GM23338 (cell line): ENCODE measurements at regions not wholly inside any gene's neighbourhood (a gene's known extent, or its start where the extent isn't known, plus 50 kb on each side); places are given as distances from the start of the nearest gene placed in this dataset.

Experiments used
- CREB1 ChIP-seq: fragments of 250-450 bp; sonication (Bioruptor Pico); IDR thresholded peaks from 2 replicates; pipeline ENCODE4 v1.5.0; 2020; ENCODE audit warnings: low read depth, mild to moderate bottlenecking, moderate library complexity
- EZH2 ChIP-seq: fragments of 200-600 bp; sonication (generic); IDR thresholded peaks from one replicate; pipeline ENCODE4 v1.8.0; 2017; ENCODE audit warnings: antibody characterized with exemption, mild to moderate bottlenecking, low read depth; ENCODE audit not compliant: unreplicated experiment
- EZH2phosphoT487 ChIP-seq: fragments of 200-600 bp; sonication (generic); IDR thresholded peaks from one replicate; pipeline ENCODE4 v1.8.1; 2018; ENCODE audit warnings: antibody characterized with exemption; ENCODE audit not compliant: unreplicated experiment
- JUNB ChIP-seq: IDR thresholded peaks from one replicate; pipeline ENCODE4 v1.6.1; 2016; ENCODE audit warnings: antibody characterized with exemption; ENCODE audit not compliant: unreplicated experiment
- NANOG ChIP-seq: IDR thresholded peaks from 2 replicates; pipeline ENCODE4 v1.6.1; 2016; ENCODE audit warnings: antibody characterized with exemption, borderline replicate concordance
- POLR2AphosphoS5 ChIP-seq: IDR thresholded peaks from 2 replicates; pipeline ENCODE4 v1.6.1; 2016; ENCODE audit warnings: antibody characterized with exemption, low read depth
- REST ChIP-seq: IDR thresholded peaks from one replicate; pipeline ENCODE4 v1.6.1; 2018; ENCODE audit warnings: antibody characterized with exemption; ENCODE audit not compliant: unreplicated experiment
- STAT1 ChIP-seq: IDR thresholded peaks from one replicate; pipeline ENCODE4 v1.6.1; 2016; ENCODE audit warnings: antibody characterized with exemption; ENCODE audit not compliant: unreplicated experiment
- TF ChIP-seq, protein P1 (sequence below), 2 experiments: fragments of 200-600 bp in 1 of 2; sonication (generic) in 1 of 2; conservative IDR thresholded peaks; 2 replicates each; pipeline versions ENCODE4 v1.5.1 to v1.6.1; 2016 to 2017; ENCODE audit warnings: antibody characterized with exemption in 2 of 2, low read depth in 2 of 2, mild to moderate bottlenecking in 2 of 2, moderate library complexity in 1 of 2

GRCh38 chr3:177948716-177949425 lies 587.4 kb upstream of the KCNMB2 start:
- TF ChIP-seq, protein P1, sequence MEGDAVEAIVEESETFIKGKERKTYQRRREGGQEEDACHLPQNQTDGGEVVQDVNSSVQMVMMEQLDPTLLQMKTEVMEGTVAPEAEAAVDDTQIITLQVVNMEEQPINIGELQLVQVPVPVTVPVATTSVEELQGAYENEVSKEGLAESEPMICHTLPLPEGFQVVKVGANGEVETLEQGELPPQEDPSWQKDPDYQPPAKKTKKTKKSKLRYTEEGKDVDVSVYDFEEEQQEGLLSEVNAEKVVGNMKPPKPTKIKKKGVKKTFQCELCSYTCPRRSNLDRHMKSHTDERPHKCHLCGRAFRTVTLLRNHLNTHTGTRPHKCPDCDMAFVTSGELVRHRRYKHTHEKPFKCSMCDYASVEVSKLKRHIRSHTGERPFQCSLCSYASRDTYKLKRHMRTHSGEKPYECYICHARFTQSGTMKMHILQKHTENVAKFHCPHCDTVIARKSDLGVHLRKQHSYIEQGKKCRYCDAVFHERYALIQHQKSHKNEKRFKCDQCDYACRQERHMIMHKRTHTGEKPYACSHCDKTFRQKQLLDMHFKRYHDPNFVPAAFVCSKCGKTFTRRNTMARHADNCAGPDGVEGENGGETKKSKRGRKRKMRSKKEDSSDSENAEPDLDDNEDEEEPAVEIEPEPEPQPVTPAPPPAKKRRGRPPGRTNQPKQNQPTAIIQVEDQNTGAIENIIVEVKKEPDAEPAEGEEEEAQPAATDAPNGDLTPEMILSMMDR (conservative IDR thresholded peaks at IDR 0.05; ENCODE audit: low read depth in 2 of 2) = no peak
- TF ChIP-seq REST (no peak), EZH2phosphoT487 (no peak), EZH2 (no peak), POLR2AphosphoS5 (no peak), JUNB (no peak), NANOG (no peak), CREB1 (CRISPR knock-in tag) (no peak), STAT1 (no peak)
